ENCODE measurements at regions not wholly inside any gene's neighbourhood (a gene's known extent, or its start where the extent isn't known, plus 50 kb on each side); places are given as distances from the start of the nearest gene placed in this dataset.
"Not testable (repeated sequence)": the region's sequence is repeated elsewhere in the genome, so short reads cannot be mapped to it uniquely, and the experiment has no call there.

GRCh38 chr3:15903759-15904720 lies 106.3 kb upstream of the ANKRD28 start:
- no peak for DNase-seq (ENCODE audit: low read depth)

- no peak for DNase-seq (ENCODE audit: low read depth)
Observed at GRCh38 chr3:15905041-15905440, 107.3 kb upstream of the ANKRD28 start.

- DNase-seq (ENCODE audit: low read depth) = not testable (repeated sequence)
Observed at GRCh38 chr3:15907403-15907802, 109.6 kb upstream of the ANKRD28 start.

- DNase-seq (ENCODE audit: low read depth) = no peak
Observed at GRCh38 chr3:15918988-15919387, 121.2 kb upstream of the ANKRD28 start.

- DNase-seq (ENCODE audit: low read depth) = no peak
Observed at GRCh38 chr3:15919971-15920370, 122.2 kb upstream of the ANKRD28 start.

- DNase-seq (ENCODE audit: low read depth) = peak; percentile 10
Observed at GRCh38 chr3:15923640-15924405, 126.0 kb upstream of the ANKRD28 start.

GRCh38 chr3:15924914-15925313 lies 127.1 kb upstream of the ANKRD28 start:
- no peak for DNase-seq (ENCODE audit: low read depth)

GRCh38 chr3:15926871-15927270 lies 129.1 kb upstream of the ANKRD28 start:
- no peak for DNase-seq (ENCODE audit: low read depth)

- no peak for DNase-seq (ENCODE audit: low read depth)
Observed at GRCh38 chr3:15927969-15928368, 130.2 kb upstream of the ANKRD28 start.

GRCh38 chr3:15929944-15930571 lies 132.3 kb upstream of the ANKRD28 start:
- DNase-seq (ENCODE audit: low read depth) = no peak

GRCh38 chr3:15932348-15933300 lies 134.8 kb upstream of the ANKRD28 start:
- no peak for DNase-seq (ENCODE audit: low read depth)

GRCh38 chr3:15933439-15934139 lies 135.8 kb upstream of the ANKRD28 start:
- peak; percentile 40 for DNase-seq (ENCODE audit: low read depth)

GRCh38 chr3:15934389-15935195 lies 136.8 kb upstream of the ANKRD28 start:
- DNase-seq (ENCODE audit: low read depth) = no peak

GRCh38 chr3:15936312-15936711 lies 138.5 kb upstream of the ANKRD28 start:
- no peak for DNase-seq (ENCODE audit: low read depth)

- no peak for DNase-seq (ENCODE audit: low read depth)
Observed at GRCh38 chr3:15940641-15941040, 142.9 kb upstream of the ANKRD28 start.

- not testable (repeated sequence) for DNase-seq (ENCODE audit: low read depth)
Observed at GRCh38 chr3:15941457-15941856, 143.7 kb upstream of the ANKRD28 start.

GRCh38 chr3:15941958-15942357 lies 144.2 kb upstream of the ANKRD28 start:
- no peak for DNase-seq (ENCODE audit: low read depth)

- DNase-seq (ENCODE audit: low read depth) = no peak
Observed at GRCh38 chr3:15942462-15942861, 144.7 kb upstream of the ANKRD28 start.

- no peak for DNase-seq (ENCODE audit: low read depth)
Observed at GRCh38 chr3:15942936-15943335, 145.2 kb upstream of the ANKRD28 start.

GRCh38 chr3:15948388-15948787 lies 150.6 kb upstream of the ANKRD28 start:
- no peak for DNase-seq (ENCODE audit: low read depth)
